ENCODE measurements at regions not wholly inside any gene's neighbourhood (a gene's known extent, or its start where the extent isn't known, plus 50 kb on each side); places are given as distances from the start of the nearest gene placed in this dataset.
"Not testable (repeated sequence)": the region's sequence is repeated elsewhere in the genome, so short reads cannot be mapped to it uniquely, and the experiment has no call there.

DNA sequence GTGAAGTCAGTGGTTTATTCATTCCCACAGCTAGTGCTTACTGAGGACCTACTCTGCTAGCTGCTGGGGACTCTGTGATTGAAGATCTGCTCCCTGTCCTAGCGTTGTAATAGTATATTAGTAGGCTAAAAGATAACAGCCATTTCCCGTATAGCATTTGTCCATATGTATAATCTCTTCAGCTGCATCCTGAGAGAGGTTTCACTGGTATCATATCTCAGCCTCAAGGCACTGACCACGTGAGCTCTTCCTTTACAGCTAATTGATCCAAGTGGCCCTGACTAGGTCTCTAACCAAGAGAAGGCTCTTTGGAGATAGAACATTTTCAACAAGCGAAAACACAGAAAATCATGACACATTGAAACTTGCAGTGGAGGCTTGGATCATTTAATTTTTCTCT lies 110.2 kb downstream of the APIP start:
- Histone ChIP-seq H3K27me3 (replicated peaks) (no peaks in the 10 kb centered on the region), H3K4me3 (ENCODE audit: low read depth, low read length) (no peak overlapping the region), H3K36me3 (replicated peaks) (no peaks in the 10 kb centered on the region), H3K27ac (no peak overlapping the region)
- no peak for DNase-seq
- TF ChIP-seq CTCF (IDR thresholded peaks at IDR 0.05; ENCODE audit: low read depth, low read length, missing control alignments) = no peak
- in situ Hi-C loops (cut with HindIII; ENCODE audit: low pct_ligation_motif_present, low sequenced_read_pairs) = no loop called here

GRCh38 chr11:34799848-34800247 lies 116.3 kb downstream of the APIP start:
- Histone ChIP-seq H3K27ac (no peak overlapping the region), H3K4me3 (ENCODE audit: low read depth, low read length) (no peak overlapping the region), H3K27me3 (replicated peaks) (no peaks in the 10 kb centered on the region), H3K36me3 (replicated peaks) (no peaks in the 10 kb centered on the region)
- DNase-seq = no peak
- TF ChIP-seq CTCF (IDR thresholded peaks at IDR 0.05; ENCODE audit: low read depth, low read length, missing control alignments) = no peak
- in situ Hi-C loops (cut with HindIII; ENCODE audit: low pct_ligation_motif_present, low sequenced_read_pairs) = no loop called here

DNA sequence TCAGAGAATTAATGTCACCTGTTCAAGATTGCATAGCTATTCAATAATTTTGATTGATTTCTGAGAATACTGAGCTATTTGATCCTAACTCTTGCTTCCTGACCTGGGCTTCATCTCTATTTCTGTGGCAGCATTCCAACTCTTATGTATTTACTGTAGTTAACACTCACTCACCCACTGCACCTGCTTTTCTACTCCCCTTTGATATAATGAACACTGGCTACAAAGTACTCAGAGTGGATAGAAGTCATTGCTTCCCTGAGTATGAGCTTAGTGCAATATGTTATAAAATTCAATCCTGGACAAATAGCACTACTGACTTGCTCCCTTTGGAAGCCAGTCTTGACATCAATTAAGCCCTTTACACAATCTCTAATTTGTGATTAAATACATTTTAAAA lies 117.2 kb downstream of the APIP start:
- Histone ChIP-seq H3K4me3 (ENCODE audit: low read depth, low read length) (no peak overlapping the region), H3K36me3 (replicated peaks) (no peaks in the 10 kb centered on the region), H3K27ac (no peak overlapping the region), H3K27me3 (replicated peaks) (no peaks in the 10 kb centered on the region)
- DNase-seq = no peak
- in situ Hi-C loops (cut with HindIII; ENCODE audit: low pct_ligation_motif_present, low sequenced_read_pairs) = no loop called here
- TF ChIP-seq CTCF (IDR thresholded peaks at IDR 0.05; ENCODE audit: low read depth, low read length, missing control alignments) = no peak

GRCh38 chr11:34797497-34797896 lies 118.7 kb downstream of the APIP start:
- H3K4me3 ChIP-seq (ENCODE audit: low read depth, low read length); H3K36me3 ChIP-seq (replicated peaks); in situ Hi-C loops (cut with HindIII; ENCODE audit: low pct_ligation_motif_present, low sequenced_read_pairs); H3K27ac ChIP-seq; H3K27me3 ChIP-seq (replicated peaks); DNase-seq: not testable (repeated sequence)

DNA sequence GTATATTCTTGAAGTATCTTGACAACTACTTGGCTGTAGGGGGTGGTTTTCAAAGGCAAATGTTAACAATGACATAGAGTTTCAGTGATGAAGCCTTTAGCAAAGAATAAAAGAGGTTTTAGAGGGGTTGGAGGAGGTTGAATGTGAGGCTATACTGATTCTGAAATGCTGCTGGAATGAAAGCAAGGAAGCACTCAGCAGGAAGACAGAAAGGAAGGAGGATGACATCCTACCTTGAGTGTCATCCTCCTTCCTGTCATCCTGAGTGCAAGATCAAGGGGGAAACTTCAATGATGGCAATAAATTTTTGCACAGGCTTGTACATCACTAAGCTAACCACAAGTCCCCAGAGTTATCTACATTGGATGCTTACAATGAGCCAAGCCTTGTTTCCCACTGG lies 120.5 kb downstream of the APIP start:
- no peak overlapping the region for H3K4me3 ChIP-seq (ENCODE audit: low read depth, low read length)
- no peaks in the 10 kb centered on the region for H3K36me3 ChIP-seq (replicated peaks)
- no peaks in the 10 kb centered on the region for H3K27me3 ChIP-seq (replicated peaks)
- TF ChIP-seq CTCF (IDR thresholded peaks at IDR 0.05; ENCODE audit: low read depth, low read length, missing control alignments) = no peak
- in situ Hi-C loops (cut with HindIII; ENCODE audit: low pct_ligation_motif_present, low sequenced_read_pairs) = no loop called here
- H3K27ac ChIP-seq = no peak overlapping the region
- no peak for DNase-seq

GRCh38 chr11:34794696-34795095 lies 121.5 kb downstream of the APIP start:
- no peak for DNase-seq
- Histone ChIP-seq H3K36me3 (replicated peaks) (no peaks in the 10 kb centered on the region), H3K4me3 (ENCODE audit: low read depth, low read length) (no peak overlapping the region), H3K27ac (no peak overlapping the region), H3K27me3 (replicated peaks) (no peaks in the 10 kb centered on the region)
- TF ChIP-seq CTCF (IDR thresholded peaks at IDR 0.05; ENCODE audit: low read depth, low read length, missing control alignments) = no peak
- in situ Hi-C loops (cut with HindIII; ENCODE audit: low pct_ligation_motif_present, low sequenced_read_pairs) = no loop called here

Data from brain microvascular endothelial cell (primary cell).